ENCODE measurements at regions not wholly inside any gene's neighbourhood (a gene's known extent, or its start where the extent isn't known, plus 50 kb on each side); places are given as distances from the start of the nearest gene placed in this dataset.

GRCh38 chr5:115440782-115441451, 103.7 kb downstream of the FEM1C start:
- TF ChIP-seq EZH2 (IDR thresholded peaks at IDR 0.05; ENCODE audit: insufficient read depth, low read length) (no peak), CTCF (IDR thresholded peaks at IDR 0.05; ENCODE audit: insufficient read depth, low read depth, low read length) (no peak)
- H3K4me3 Mint-ChIP-seq (ENCODE audit: unreplicated experiment) = no peak overlapping the region
- Histone ChIP-seq H3K36me3 (ENCODE audit: insufficient read depth, low read length) (no peaks in the 10 kb centered on the region), H2AFZ (ENCODE audit: low read depth, low read length) (no peak overlapping the region), H3K27ac (ENCODE audit: low read depth, low read length) (no peak overlapping the region), H3K9ac (ENCODE audit: low read length) (no peak overlapping the region), H3K27me3 (ENCODE audit: insufficient read depth, low read length) (no peaks in the 10 kb centered on the region), H3K4me1 (ENCODE audit: insufficient read depth, low read length) (no peaks in the 10 kb centered on the region), H4K20me1 (ENCODE audit: insufficient read depth, low read length) (no peaks in the 10 kb centered on the region), H3K4me2 (ENCODE audit: low read length) (no peak overlapping the region), H3K4me3 (ENCODE audit: insufficient read depth, low read depth, low read length) (no peak overlapping the region), H3K79me2 (ENCODE audit: insufficient read depth, low read length) (no peaks in the 10 kb centered on the region), H3K9me3 (ENCODE audit: insufficient read depth, low read depth, low read length) (peaks cover 7% of the 10 kb centered on the region)
- FAIRE-seq = no peak
- no peak for DNase-seq (ENCODE audit: low read depth)
- peaks cover 26% of the 10 kb centered on the region for H3K9me3 Mint-ChIP-seq (ENCODE audit: unreplicated experiment)
- H3K27me3 Mint-ChIP-seq (ENCODE audit: low read depth, unreplicated experiment) = peaks cover 3% of the 10 kb centered on the region
- no peaks in the 10 kb centered on the region for H3K36me3 Mint-ChIP-seq (ENCODE audit: low read depth, unreplicated experiment)
- no peak overlapping the region for H3K27ac Mint-ChIP-seq (ENCODE audit: unreplicated experiment)
- peaks cover 4% of the 10 kb centered on the region for H3K4me1 Mint-ChIP-seq (ENCODE audit: low read depth, unreplicated experiment)

GRCh38 chr5:115439639-115440038, 104.9 kb downstream of the FEM1C start:
- no peak for TF ChIP-seq EZH2 (IDR thresholded peaks at IDR 0.05; ENCODE audit: insufficient read depth, low read length)
- TF ChIP-seq CTCF (IDR thresholded peaks at IDR 0.05; ENCODE audit: insufficient read depth, low read depth, low read length) = no peak
- no peak overlapping the region for H3K4me2 ChIP-seq (ENCODE audit: low read length)
- H2AFZ ChIP-seq (ENCODE audit: low read depth, low read length) = no peak overlapping the region
- no peaks in the 10 kb centered on the region for H3K79me2 ChIP-seq (ENCODE audit: insufficient read depth, low read length)
- DNase-seq (ENCODE audit: low read depth) = no peak
- Mint-ChIP-seq H3K27ac (ENCODE audit: unreplicated experiment) (no peak overlapping the region), H3K27me3 (ENCODE audit: low read depth, unreplicated experiment) (peaks cover 3% of the 10 kb centered on the region), H3K9me3 (ENCODE audit: unreplicated experiment) (peaks cover 26% of the 10 kb centered on the region), H3K4me1 (ENCODE audit: low read depth, unreplicated experiment) (peaks cover 8% of the 10 kb centered on the region), H3K4me3 (ENCODE audit: unreplicated experiment) (no peak overlapping the region), H3K36me3 (ENCODE audit: low read depth, unreplicated experiment) (no peaks in the 10 kb centered on the region)
- H3K27ac ChIP-seq (ENCODE audit: low read depth, low read length) = no peak overlapping the region
- no peak overlapping the region for H3K4me3 ChIP-seq (ENCODE audit: insufficient read depth, low read depth, low read length)
- FAIRE-seq = no peak
- H3K4me1 ChIP-seq (ENCODE audit: insufficient read depth, low read length) = no peaks in the 10 kb centered on the region
- H3K9ac ChIP-seq (ENCODE audit: low read length) = no peak overlapping the region
- H3K9me3 ChIP-seq (ENCODE audit: insufficient read depth, low read depth, low read length) = peaks cover 7% of the 10 kb centered on the region
- H4K20me1 ChIP-seq (ENCODE audit: insufficient read depth, low read length) = no peaks in the 10 kb centered on the region
- no peaks in the 10 kb centered on the region for H3K36me3 ChIP-seq (ENCODE audit: insufficient read depth, low read length)
- no peaks in the 10 kb centered on the region for H3K27me3 ChIP-seq (ENCODE audit: insufficient read depth, low read length)

DNA sequence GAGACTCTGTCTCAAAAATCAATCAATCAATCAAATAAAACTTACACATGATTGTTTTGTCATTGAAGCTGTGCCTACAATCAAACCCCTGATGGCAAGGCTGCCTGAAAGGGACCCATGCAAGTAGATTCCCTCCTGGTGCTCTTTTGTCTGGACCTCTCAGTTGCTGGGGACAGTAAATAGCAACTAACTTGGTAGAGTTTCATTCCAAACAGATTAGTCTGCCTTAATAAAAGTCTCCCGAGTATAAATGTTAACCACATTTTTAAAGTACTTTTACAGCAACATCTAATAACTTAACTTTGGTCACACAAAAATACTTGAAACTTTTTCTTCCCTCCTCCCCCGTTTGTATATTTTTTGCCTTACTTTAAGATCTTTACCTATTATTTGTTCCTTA, 105.5 kb downstream of the FEM1C start:
- H3K27ac ChIP-seq (ENCODE audit: low read depth, low read length) = no peak overlapping the region
- H3K9me3 Mint-ChIP-seq (ENCODE audit: unreplicated experiment) = peaks cover 26% of the 10 kb centered on the region
- H3K4me1 ChIP-seq (ENCODE audit: insufficient read depth, low read length) = no peaks in the 10 kb centered on the region
- H2AFZ ChIP-seq (ENCODE audit: low read depth, low read length) = no peak overlapping the region
- H4K20me1 ChIP-seq (ENCODE audit: insufficient read depth, low read length) = no peaks in the 10 kb centered on the region
- H3K27me3 ChIP-seq (ENCODE audit: insufficient read depth, low read length) = no peaks in the 10 kb centered on the region
- H3K27ac Mint-ChIP-seq (ENCODE audit: unreplicated experiment) = no peak overlapping the region
- H3K4me3 Mint-ChIP-seq (ENCODE audit: unreplicated experiment) = no peak overlapping the region
- H3K4me2 ChIP-seq (ENCODE audit: low read length) = no peak overlapping the region
- H3K36me3 ChIP-seq (ENCODE audit: insufficient read depth, low read length) = no peaks in the 10 kb centered on the region
- no peaks in the 10 kb centered on the region for H3K36me3 Mint-ChIP-seq (ENCODE audit: low read depth, unreplicated experiment)
- DNase-seq (ENCODE audit: low read depth) (no peak), FAIRE-seq (no peak)
- peaks cover 7% of the 10 kb centered on the region for H3K9me3 ChIP-seq (ENCODE audit: insufficient read depth, low read depth, low read length)
- no peaks in the 10 kb centered on the region for H3K79me2 ChIP-seq (ENCODE audit: insufficient read depth, low read length)
- no peak overlapping the region for H3K4me3 ChIP-seq (ENCODE audit: insufficient read depth, low read depth, low read length)
- no peak for TF ChIP-seq EZH2 (IDR thresholded peaks at IDR 0.05; ENCODE audit: insufficient read depth, low read length)
- TF ChIP-seq CTCF (IDR thresholded peaks at IDR 0.05; ENCODE audit: insufficient read depth, low read depth, low read length) = no peak
- H3K4me1 Mint-ChIP-seq (ENCODE audit: low read depth, unreplicated experiment) = peaks cover 8% of the 10 kb centered on the region
- H3K27me3 Mint-ChIP-seq (ENCODE audit: low read depth, unreplicated experiment) = peaks cover 3% of the 10 kb centered on the region
- no peak overlapping the region for H3K9ac ChIP-seq (ENCODE audit: low read length)
